Mesothelial cell of epicardium (in vitro differentiated cells): ENCODE measurements at regions not wholly inside any gene's neighbourhood (a gene's known extent, or its start where the extent isn't known, plus 50 kb on each side); places are given as distances from the start of the nearest gene placed in this dataset.

Experiments used
- DNase-seq, 2 experiments: peaks; one replicate each; pipeline ENCODE4 v3.0.0; 2021; ENCODE audit warnings: low spot score in 2 of 2; ENCODE audit not compliant: unreplicated experiment in 2 of 2
- H3K27ac Mint-ChIP-seq: 2 replicates; pipeline ENCODE4 v1.8.0; 2021; ENCODE audit warnings: mixed read lengths
- H3K27me3 Mint-ChIP-seq: 2 replicates; pipeline ENCODE4 v1.8.0; 2021; ENCODE audit warnings: low read depth, mixed read lengths
- H3K36me3 Mint-ChIP-seq: 2 replicates; pipeline ENCODE4 v1.8.0; 2021; ENCODE audit warnings: mixed read lengths
- H3K4me1 Mint-ChIP-seq: 2 replicates; pipeline ENCODE4 v1.8.0; 2021; ENCODE audit warnings: mixed read lengths
- H3K4me3 Mint-ChIP-seq: 2 replicates; pipeline ENCODE4 v1.8.0; 2021; ENCODE audit warnings: mild to moderate bottlenecking, moderate library complexity, mixed read lengths
- H3K9me3 Mint-ChIP-seq: 2 replicates; pipeline ENCODE4 v1.8.0; 2021; ENCODE audit warnings: mixed read lengths
- CTCF ChIP-seq: fragments of 200-600 bp; sonication (generic); IDR thresholded peaks from one replicate; pipeline ENCODE4 v1.5.0; 2021; ENCODE audit warnings: antibody characterized with exemption; ENCODE audit not compliant: unreplicated experiment

- TF ChIP-seq CTCF = no peak
- Mint-ChIP-seq H3K36me3 (no peaks in the 10 kb centered on the region), H3K27ac (no peak overlapping the region), H3K9me3 (no peaks in the 10 kb centered on the region), H3K27me3 (no peaks in the 10 kb centered on the region), H3K4me1 (peaks cover 11% of the 10 kb centered on the region), H3K4me3 (no peak overlapping the region)
- no peak for DNase-seq
These were observed 837.7 kb downstream of the GALR1 start for GRCh38 chr18:78087338-78087737.

- H3K27me3 Mint-ChIP-seq = peaks cover 3% of the 10 kb centered on the region
- DNase-seq = no peak
- no peak overlapping the region for H3K27ac Mint-ChIP-seq
- H3K4me3 Mint-ChIP-seq = no peak overlapping the region
- H3K9me3 Mint-ChIP-seq = no peaks in the 10 kb centered on the region
- peaks cover 11% of the 10 kb centered on the region for H3K4me1 Mint-ChIP-seq
- no peaks in the 10 kb centered on the region for H3K36me3 Mint-ChIP-seq
- TF ChIP-seq CTCF = no peak
These were observed 840.9 kb downstream of the GALR1 start for GRCh38 chr18:78090584-78090983.

GRCh38 chr18:78092901-78093300 is 843.3 kb downstream of the GALR1 start:
- Mint-ChIP-seq H3K27me3 (peaks cover 3% of the 10 kb centered on the region), H3K27ac (no peak overlapping the region), H3K4me1 (peaks cover 11% of the 10 kb centered on the region), H3K9me3 (peaks cover 6% of the 10 kb centered on the region), H3K36me3 (no peaks in the 10 kb centered on the region), H3K4me3 (no peak overlapping the region)
- TF ChIP-seq CTCF = no peak
- no peak for DNase-seq

- H3K4me1 Mint-ChIP-seq = no peaks in the 10 kb centered on the region
- no peaks in the 10 kb centered on the region for H3K36me3 Mint-ChIP-seq
- H3K27me3 Mint-ChIP-seq = no peaks in the 10 kb centered on the region
- TF ChIP-seq CTCF = no peak
- no peak overlapping the region for H3K4me3 Mint-ChIP-seq
- no peak for DNase-seq
- H3K27ac Mint-ChIP-seq = no peak overlapping the region
- peaks cover 31% of the 10 kb centered on the region for H3K9me3 Mint-ChIP-seq
These were observed 850.4 kb downstream of the GALR1 start for GRCh38 chr18:78099979-78100588.

- H3K4me3 Mint-ChIP-seq = no peak overlapping the region
- peaks cover 31% of the 10 kb centered on the region for H3K9me3 Mint-ChIP-seq
- H3K4me1 Mint-ChIP-seq = no peaks in the 10 kb centered on the region
- no peak for TF ChIP-seq CTCF
- H3K27me3 Mint-ChIP-seq = no peaks in the 10 kb centered on the region
- H3K36me3 Mint-ChIP-seq = no peaks in the 10 kb centered on the region
- no peak for DNase-seq
- H3K27ac Mint-ChIP-seq = no peak overlapping the region
These were observed 851.4 kb downstream of the GALR1 start for GRCh38 chr18:78101091-78101490.

- H3K4me3 Mint-ChIP-seq = no peak overlapping the region
- H3K27ac Mint-ChIP-seq = no peak overlapping the region
- no peak for TF ChIP-seq CTCF
- peaks cover 33% of the 10 kb centered on the region for H3K9me3 Mint-ChIP-seq
- no peaks in the 10 kb centered on the region for H3K27me3 Mint-ChIP-seq
- H3K4me1 Mint-ChIP-seq = no peaks in the 10 kb centered on the region
- no peaks in the 10 kb centered on the region for H3K36me3 Mint-ChIP-seq
- no peak for DNase-seq
These were observed 852.5 kb downstream of the GALR1 start for GRCh38 chr18:78102135-78102534.
